ENCODE measurements at regions not wholly inside any gene's neighbourhood (a gene's known extent, or its start where the extent isn't known, plus 50 kb on each side); places are given as distances from the start of the nearest gene placed in this dataset.
"Not testable (repeated sequence)": the region's sequence is repeated elsewhere in the genome, so short reads cannot be mapped to it uniquely, and the experiment has no call there.

- DNase-seq = not testable (repeated sequence)
These were observed 1448.4 kb downstream of the KCNT2 start for GRCh38 chr1:195159795-195160194.

- no peak for DNase-seq
These were observed 1450.1 kb downstream of the KCNT2 start for GRCh38 chr1:195158091-195158490.

GRCh38 chr1:195153107-195153506, 1455.1 kb downstream of the KCNT2 start:
- no peak for DNase-seq

- DNase-seq = no peak
These were observed 1457.5 kb downstream of the KCNT2 start for GRCh38 chr1:195150768-195151167.

GRCh38 chr1:195141294-195141693, 1466.9 kb downstream of the KCNT2 start:
- no peak for DNase-seq

- no peak for DNase-seq
These were observed 1477.6 kb downstream of the KCNT2 start for GRCh38 chr1:195130598-195130997.

GRCh38 chr1:195122497-195122896, 1485.7 kb downstream of the KCNT2 start:
- no peak for DNase-seq

GRCh38 chr1:195113471-195113870, 1494.8 kb downstream of the KCNT2 start:
- no peak for DNase-seq

- DNase-seq = no peak
These were observed 1502.5 kb downstream of the KCNT2 start for GRCh38 chr1:195105773-195106172.

GRCh38 chr1:195105281-195105680, 1503.0 kb downstream of the KCNT2 start:
- DNase-seq = no peak

GRCh38 chr1:195097316-195097715, 1510.9 kb downstream of the KCNT2 start:
- no peak for DNase-seq

- no peak for DNase-seq
These were observed 1512.2 kb downstream of the KCNT2 start for GRCh38 chr1:195096051-195096521.

GRCh38 chr1:195085196-195085595, 1523.0 kb downstream of the KCNT2 start:
- DNase-seq = no peak

- DNase-seq = no peak
These were observed 1526.1 kb downstream of the KCNT2 start for GRCh38 chr1:195082183-195082582.

GRCh38 chr1:195076682-195077081, 1531.6 kb downstream of the KCNT2 start:
- DNase-seq = no peak

GRCh38 chr1:195075973-195076372, 1532.3 kb downstream of the KCNT2 start:
- no peak for DNase-seq

- no peak for DNase-seq
These were observed 1536.8 kb downstream of the KCNT2 start for GRCh38 chr1:195071461-195071860.

- no peak for DNase-seq
These were observed 1542.8 kb downstream of the KCNT2 start for GRCh38 chr1:195065437-195065836.

GRCh38 chr1:195064358-195064757, 1543.9 kb downstream of the KCNT2 start:
- no peak for DNase-seq

- DNase-seq = no peak
These were observed 1554.0 kb downstream of the KCNT2 start for GRCh38 chr1:195054217-195054687.

GRCh38 chr1:195053478-195053877, 1554.8 kb downstream of the KCNT2 start:
- DNase-seq = no peak

GRCh38 chr1:195047772-195048171, 1560.5 kb downstream of the KCNT2 start:
- DNase-seq = no peak

GRCh38 chr1:195045072-195045471, 1563.2 kb downstream of the KCNT2 start:
- no peak for DNase-seq

GRCh38 chr1:195030793-195031192, 1577.4 kb downstream of the KCNT2 start:
- no peak for DNase-seq

- DNase-seq = no peak
These were observed 1581.4 kb downstream of the KCNT2 start for GRCh38 chr1:195026792-195027191.

- no peak for DNase-seq
These were observed 1588.9 kb downstream of the KCNT2 start for GRCh38 chr1:195019385-195019784.
